WTC11 (cell line): ENCODE measurements at regions not wholly inside any gene's neighbourhood (a gene's known extent, or its start where the extent isn't known, plus 50 kb on each side); places are given as distances from the start of the nearest gene placed in this dataset.

Source experiments
- ATAC-seq: fragments of 200-7000 bp; cut with Tn5 transposase; 2 replicates; pipeline ENCODE4 v1.10.0; 2021; ENCODE audit warnings: mild to moderate bottlenecking, moderate library complexity
- CTCF ChIA-PET: fragments of 300-600 bp; sonication (Branson Sonifier 250); formaldehyde crosslinking; loops from one replicate; lab custom pipeline; 2021; ENCODE audit warnings: antibody characterized with exemption; lab: Charles Lee
- POLR2A ChIA-PET: fragments of 350-600 bp; sonication (Branson Sonifier 250); formaldehyde crosslinking; loops from one replicate; lab custom pipeline; 2021; ENCODE audit warnings: antibody characterized with exemption; lab: Charles Lee
- DNase-seq: peaks from one replicate; pipeline ENCODE4 v3.0.0; 2021; ENCODE audit warnings: low spot score
- H3K27ac Mint-ChIP-seq: 2 replicates; pipeline ENCODE4 v1.8.0; 2021; ENCODE audit warnings: mixed read lengths
- H3K27me3 Mint-ChIP-seq: 2 replicates; pipeline ENCODE4 v1.8.0; 2021; ENCODE audit warnings: low read depth, mild to moderate bottlenecking, moderate library complexity, mixed read lengths
- H3K36me3 Mint-ChIP-seq: 2 replicates; pipeline ENCODE4 v1.8.0; 2021; ENCODE audit warnings: mixed read lengths
- H3K4me1 Mint-ChIP-seq: 2 replicates; pipeline ENCODE4 v1.8.0; 2022; ENCODE audit warnings: mixed read lengths
- H3K4me3 Mint-ChIP-seq: 2 replicates; pipeline ENCODE4 v1.8.0; 2021; ENCODE audit warnings: mild to moderate bottlenecking, moderate library complexity, mixed read lengths
- H3K9me3 Mint-ChIP-seq: 2 replicates; pipeline ENCODE4 v1.8.0; 2021; ENCODE audit warnings: mixed read lengths
- ATF6 ChIP-seq: sonication (generic); formaldehyde crosslinking; IDR thresholded peaks from 2 replicates; pipeline ENCODE4 v1.8.1; 2023; ENCODE audit warnings: mild to moderate bottlenecking, missing genetic modification reagents
- FOXP1 ChIP-seq: sonication (generic); formaldehyde crosslinking; IDR thresholded peaks from 2 replicates; pipeline ENCODE4 v1.8.0; 2022; ENCODE audit warnings: missing genetic modification reagents, mild to moderate bottlenecking, moderate library complexity, borderline replicate concordance
- FOXP4 ChIP-seq: sonication (generic); formaldehyde crosslinking; IDR thresholded peaks from 2 replicates; pipeline ENCODE4 v1.8.0; 2022; ENCODE audit warnings: mild to moderate bottlenecking, missing genetic modification reagents
- NR2C2 ChIP-seq: sonication (generic); formaldehyde crosslinking; IDR thresholded peaks from 2 replicates; pipeline ENCODE4 v1.8.0; 2022; ENCODE audit warnings: mild to moderate bottlenecking, missing genetic modification reagents
- SMAD3 ChIP-seq: sonication (generic); formaldehyde crosslinking; IDR thresholded peaks from 2 replicates; pipeline ENCODE4 v1.8.0; 2022; ENCODE audit warnings: missing genetic modification reagents, mild to moderate bottlenecking, borderline replicate concordance
- SP1 ChIP-seq: sonication (generic); formaldehyde crosslinking; conservative IDR thresholded peaks from 2 replicates; pipeline ENCODE4 v1.8.1; 2022; ENCODE audit warnings: missing genetic modification reagents
- ZNF263 ChIP-seq: sonication (generic); formaldehyde crosslinking; IDR thresholded peaks from 2 replicates; pipeline ENCODE4 v1.8.1; 2022; ENCODE audit warnings: low read depth, mild to moderate bottlenecking, moderate library complexity, missing genetic modification reagents
- ZNF532 ChIP-seq: fragments of 250-450 bp; sonication (Bioruptor Pico); IDR thresholded peaks from 2 replicates; pipeline ENCODE4 v1.9.0; 2021; ENCODE audit warnings: mild to moderate bottlenecking, borderline replicate concordance
- ZNF671 ChIP-seq: fragments of 250-450 bp; sonication (Bioruptor Pico); IDR thresholded peaks from 2 replicates; pipeline ENCODE4 v1.8.0; 2021; ENCODE audit warnings: mild to moderate bottlenecking
- TF ChIP-seq, protein P1 (sequence below): sonication (generic); formaldehyde crosslinking; conservative IDR thresholded peaks from 2 replicates; pipeline ENCODE4 v1.8.1; 2023; ENCODE audit warnings: mild to moderate bottlenecking, low read depth, missing genetic modification reagents, moderate library complexity
- TF ChIP-seq, protein P2 (sequence below): sonication (generic); formaldehyde crosslinking; IDR thresholded peaks from 2 replicates; pipeline ENCODE4 v1.8.1; 2022; ENCODE audit warnings: missing genetic modification reagents, borderline replicate concordance
- TF ChIP-seq, protein P3 (sequence below): fragments of 250-450 bp; sonication (Bioruptor Pico); IDR thresholded peaks from 2 replicates; pipeline ENCODE4 v1.9.0; 2021; ENCODE audit warnings: mild to moderate bottlenecking

- Mint-ChIP-seq H3K4me3 (no peak overlapping the region), H3K9me3 (peaks cover 9% of the 10 kb centered on the region; the same call in 1 of the 2 replicates), H3K27me3 (no peaks in the 10 kb centered on the region), H3K4me1 (peaks cover 12% of the 10 kb centered on the region; the same call in 1 of the 2 replicates), H3K27ac (no peak overlapping the region), H3K36me3 (no peaks in the 10 kb centered on the region)
- DNase-seq (no peak), ATAC-seq (no peak)
- ChIA-PET POLR2A (no interaction called here), CTCF (no interaction called here)
- TF ChIP-seq FOXP1 (CRISPR knock-in tag) (no peak), ATF6 (CRISPR knock-in tag) (no peak), ZNF671 (no peak), ZNF263 (no peak), FOXP4 (CRISPR knock-in tag) (no peak), NR2C2 (no peak), ZNF532 (CRISPR knock-in tag) (no peak)
- TF ChIP-seq, protein P1, sequence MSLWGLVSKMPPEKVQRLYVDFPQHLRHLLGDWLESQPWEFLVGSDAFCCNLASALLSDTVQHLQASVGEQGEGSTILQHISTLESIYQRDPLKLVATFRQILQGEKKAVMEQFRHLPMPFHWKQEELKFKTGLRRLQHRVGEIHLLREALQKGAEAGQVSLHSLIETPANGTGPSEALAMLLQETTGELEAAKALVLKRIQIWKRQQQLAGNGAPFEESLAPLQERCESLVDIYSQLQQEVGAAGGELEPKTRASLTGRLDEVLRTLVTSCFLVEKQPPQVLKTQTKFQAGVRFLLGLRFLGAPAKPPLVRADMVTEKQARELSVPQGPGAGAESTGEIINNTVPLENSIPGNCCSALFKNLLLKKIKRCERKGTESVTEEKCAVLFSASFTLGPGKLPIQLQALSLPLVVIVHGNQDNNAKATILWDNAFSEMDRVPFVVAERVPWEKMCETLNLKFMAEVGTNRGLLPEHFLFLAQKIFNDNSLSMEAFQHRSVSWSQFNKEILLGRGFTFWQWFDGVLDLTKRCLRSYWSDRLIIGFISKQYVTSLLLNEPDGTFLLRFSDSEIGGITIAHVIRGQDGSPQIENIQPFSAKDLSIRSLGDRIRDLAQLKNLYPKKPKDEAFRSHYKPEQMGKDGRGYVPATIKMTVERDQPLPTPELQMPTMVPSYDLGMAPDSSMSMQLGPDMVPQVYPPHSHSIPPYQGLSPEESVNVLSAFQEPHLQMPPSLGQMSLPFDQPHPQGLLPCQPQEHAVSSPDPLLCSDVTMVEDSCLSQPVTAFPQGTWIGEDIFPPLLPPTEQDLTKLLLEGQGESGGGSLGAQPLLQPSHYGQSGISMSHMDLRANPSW (CRISPR knock-in tag) = no peak
Observed at GRCh38 chr2:39547811-39548719, 111.0 kb upstream of the MAP4K3 start.

GRCh38 chr2:39549000-39549399, 111.9 kb upstream of the MAP4K3 start:
- Mint-ChIP-seq H3K4me3 (no peak overlapping the region), H3K9me3 (peaks cover 14% of the 10 kb centered on the region; the same call in 1 of the 2 replicates), H3K4me1 (peaks cover 9% of the 10 kb centered on the region; the same call in 1 of the 2 replicates), H3K36me3 (no peaks in the 10 kb centered on the region), H3K27ac (no peak overlapping the region), H3K27me3 (no peaks in the 10 kb centered on the region)
- DNase-seq = no peak
- TF ChIP-seq, protein P2, sequence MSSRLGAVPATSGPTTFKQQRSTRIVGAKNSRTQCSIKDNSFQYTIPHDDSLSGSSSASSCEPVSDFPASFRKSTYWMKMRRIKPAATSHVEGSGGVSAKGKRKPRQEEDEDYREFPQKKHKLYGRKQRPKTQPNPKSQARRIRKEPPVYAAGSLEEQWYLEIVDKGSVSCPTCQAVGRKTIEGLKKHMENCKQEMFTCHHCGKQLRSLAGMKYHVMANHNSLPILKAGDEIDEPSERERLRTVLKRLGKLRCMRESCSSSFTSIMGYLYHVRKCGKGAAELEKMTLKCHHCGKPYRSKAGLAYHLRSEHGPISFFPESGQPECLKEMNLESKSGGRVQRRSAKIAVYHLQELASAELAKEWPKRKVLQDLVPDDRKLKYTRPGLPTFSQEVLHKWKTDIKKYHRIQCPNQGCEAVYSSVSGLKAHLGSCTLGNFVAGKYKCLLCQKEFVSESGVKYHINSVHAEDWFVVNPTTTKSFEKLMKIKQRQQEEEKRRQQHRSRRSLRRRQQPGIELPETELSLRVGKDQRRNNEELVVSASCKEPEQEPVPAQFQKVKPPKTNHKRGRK = no peak
- TF ChIP-seq, protein P3, sequence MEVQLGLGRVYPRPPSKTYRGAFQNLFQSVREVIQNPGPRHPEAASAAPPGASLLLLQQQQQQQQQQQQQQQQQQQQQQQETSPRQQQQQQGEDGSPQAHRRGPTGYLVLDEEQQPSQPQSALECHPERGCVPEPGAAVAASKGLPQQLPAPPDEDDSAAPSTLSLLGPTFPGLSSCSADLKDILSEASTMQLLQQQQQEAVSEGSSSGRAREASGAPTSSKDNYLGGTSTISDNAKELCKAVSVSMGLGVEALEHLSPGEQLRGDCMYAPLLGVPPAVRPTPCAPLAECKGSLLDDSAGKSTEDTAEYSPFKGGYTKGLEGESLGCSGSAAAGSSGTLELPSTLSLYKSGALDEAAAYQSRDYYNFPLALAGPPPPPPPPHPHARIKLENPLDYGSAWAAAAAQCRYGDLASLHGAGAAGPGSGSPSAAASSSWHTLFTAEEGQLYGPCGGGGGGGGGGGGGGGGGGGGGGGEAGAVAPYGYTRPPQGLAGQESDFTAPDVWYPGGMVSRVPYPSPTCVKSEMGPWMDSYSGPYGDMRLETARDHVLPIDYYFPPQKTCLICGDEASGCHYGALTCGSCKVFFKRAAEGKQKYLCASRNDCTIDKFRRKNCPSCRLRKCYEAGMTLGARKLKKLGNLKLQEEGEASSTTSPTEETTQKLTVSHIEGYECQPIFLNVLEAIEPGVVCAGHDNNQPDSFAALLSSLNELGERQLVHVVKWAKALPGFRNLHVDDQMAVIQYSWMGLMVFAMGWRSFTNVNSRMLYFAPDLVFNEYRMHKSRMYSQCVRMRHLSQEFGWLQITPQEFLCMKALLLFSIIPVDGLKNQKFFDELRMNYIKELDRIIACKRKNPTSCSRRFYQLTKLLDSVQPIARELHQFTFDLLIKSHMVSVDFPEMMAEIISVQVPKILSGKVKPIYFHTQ (CRISPR knock-in tag) = no peak
- TF ChIP-seq SP1 (CRISPR knock-in tag) = no peak
- TF ChIP-seq SMAD3 (CRISPR knock-in tag) = no peak
- CTCF ChIA-PET = no interaction called here
- POLR2A ChIA-PET = no interaction called here
- no peak for ATAC-seq
